Gastroesophageal sphincter (tissue), 3 donors: ENCODE measurements at regions not wholly inside any gene's neighbourhood (a gene's known extent, or its start where the extent isn't known, plus 50 kb on each side); places are given as distances from the start of the nearest gene placed in this dataset.

ENCODE experiments used
- CTCF ChIP-seq, 4 experiments: fragments of 200-600 bp in 2 of 4; fragments of 450-650 bp in 2 of 4; sonication (generic) in 1 of 4; IDR thresholded peaks; one replicate each; pipeline ENCODE4 v1.5.1; 2017 to 2019; ENCODE audit warnings: antibody characterized with exemption in 4 of 4, mild to moderate bottlenecking in 2 of 4, moderate library complexity in 2 of 4
- EP300 ChIP-seq: sonication (generic); formaldehyde crosslinking; IDR thresholded peaks from one replicate; pipeline ENCODE4 v1.6.1; 2017; ENCODE audit warnings: antibody characterized with exemption, mild to moderate bottlenecking

GRCh38 chr1:168887381-168887780, 158.4 kb upstream of the DPT start:
- no peak for TF ChIP-seq CTCF (IDR thresholded peaks at IDR 0.05)
- no peak for TF ChIP-seq EP300
